Activated naive CD4-positive, alpha-beta T cell treated with anti-CD3 and anti-CD28 coated beads, Interleukin-2, amount 50 U/mL, for 72 hours (primary cell): ENCODE measurements at regions not wholly inside any gene's neighbourhood (a gene's known extent, or its start where the extent isn't known, plus 50 kb on each side); places are given as distances from the start of the nearest gene placed in this dataset.
"Not testable (repeated sequence)": the region's sequence is repeated elsewhere in the genome, so short reads cannot be mapped to it uniquely, and the experiment has no call there.

Experiments
- ATAC-seq, 2 donors: fragments of 150-1000 bp; cut with Tn5 transposase; 2 replicates each; pipeline ENCODE4 v1.10.0; 2021; ENCODE audit warnings: mild to moderate bottlenecking in 2 of 2, moderate library complexity in 2 of 2
- DNase-seq, 2 donors: peaks; one replicate each; pipeline ENCODE4 v3.0.0; 2021 to 2022; ENCODE audit warnings: low spot score in 2 of 2
- H3K27ac Mint-ChIP-seq, 2 donors: one replicate each; pipeline ENCODE4 v1.8.0; 2022; ENCODE audit warnings: mild to moderate bottlenecking in 2 of 2, mixed read lengths in 2 of 2
- H3K36me3 Mint-ChIP-seq, 2 donors: one replicate each; pipeline ENCODE4 v1.8.0; 2022; ENCODE audit warnings: mixed read lengths in 2 of 2
- H3K9me3 Mint-ChIP-seq, 2 donors: one replicate each; pipeline ENCODE4 v1.8.0; 2022; ENCODE audit warnings: mixed read lengths in 2 of 2

DNA sequence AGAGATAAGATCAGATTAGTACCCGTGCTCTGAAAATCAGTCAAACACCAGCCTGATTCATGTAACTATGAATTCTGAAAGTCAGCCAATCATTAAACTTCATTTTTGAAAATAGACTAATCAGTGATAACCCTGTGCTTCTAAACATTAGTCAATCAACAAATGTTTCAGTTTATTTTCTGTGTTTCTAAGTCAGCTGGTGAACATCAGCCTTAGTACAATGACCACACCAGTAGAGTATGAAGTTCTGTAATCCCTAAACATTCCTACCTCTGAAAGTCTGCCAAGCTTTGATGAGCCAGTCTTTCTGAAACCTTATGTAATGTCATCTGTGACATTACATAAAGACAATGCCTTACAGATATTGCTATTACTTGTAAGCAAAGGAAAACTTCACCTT lies 807.4 kb upstream of the CRIM1 start:
- Mint-ChIP-seq H3K36me3 (no peaks in the 10 kb centered on the region), H3K9me3 (no peaks in the 10 kb centered on the region), H3K27ac (no peak overlapping the region)
- DNase-seq: no peak
- no peak for ATAC-seq

DNA sequence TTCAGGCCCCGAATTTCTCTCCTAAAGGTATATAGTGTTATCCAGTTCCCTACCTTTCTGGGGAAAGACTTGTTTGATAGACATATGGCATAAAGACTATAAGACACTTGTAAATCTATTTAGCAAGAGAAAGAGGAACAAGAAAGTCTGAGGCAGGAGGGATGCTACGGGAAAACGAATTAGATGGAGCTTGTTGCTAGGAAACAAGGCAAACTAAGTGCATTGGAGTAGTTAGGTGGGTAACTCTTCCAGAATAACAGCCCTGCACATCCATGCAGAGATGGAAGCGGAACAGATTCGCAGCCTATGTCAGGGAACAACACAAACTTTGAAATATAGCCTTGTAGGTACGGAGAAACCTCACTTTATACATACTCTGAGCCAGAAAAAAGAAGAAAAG lies 810.3 kb upstream of the CRIM1 start:
- DNase-seq (no peak), ATAC-seq (no peak)
- Mint-ChIP-seq H3K27ac (no peak overlapping the region), H3K9me3 (peaks cover 0 to 3% of the 10 kb centered on the region in 2 donors), H3K36me3 (no peaks in the 10 kb centered on the region)

DNA sequence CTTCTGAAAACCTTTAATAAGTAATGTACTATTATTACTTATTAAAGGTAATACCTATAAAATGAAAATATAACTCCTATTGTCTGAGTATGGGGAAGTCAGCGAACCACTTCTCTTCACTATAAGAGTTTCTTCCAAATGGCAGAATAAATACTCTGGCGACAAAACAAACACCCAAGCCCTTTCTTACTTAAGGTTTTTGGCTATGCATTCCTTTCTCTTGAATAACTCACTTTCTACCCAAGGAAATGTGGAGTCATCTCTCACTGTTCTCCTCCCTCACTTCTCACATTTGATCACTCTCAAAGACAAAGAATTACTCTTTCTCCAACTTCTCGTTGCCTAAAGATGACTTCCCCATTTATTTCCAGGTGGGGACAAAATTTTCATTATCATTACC lies 816.8 kb upstream of the CRIM1 start:
- H3K27ac Mint-ChIP-seq: no peak overlapping the region
- DNase-seq: no peak
- no peaks in the 10 kb centered on the region for H3K36me3 Mint-ChIP-seq
- peaks cover 3 to 4% of the 10 kb centered on the region in 2 donors for H3K9me3 Mint-ChIP-seq
- ATAC-seq: no peak

DNA sequence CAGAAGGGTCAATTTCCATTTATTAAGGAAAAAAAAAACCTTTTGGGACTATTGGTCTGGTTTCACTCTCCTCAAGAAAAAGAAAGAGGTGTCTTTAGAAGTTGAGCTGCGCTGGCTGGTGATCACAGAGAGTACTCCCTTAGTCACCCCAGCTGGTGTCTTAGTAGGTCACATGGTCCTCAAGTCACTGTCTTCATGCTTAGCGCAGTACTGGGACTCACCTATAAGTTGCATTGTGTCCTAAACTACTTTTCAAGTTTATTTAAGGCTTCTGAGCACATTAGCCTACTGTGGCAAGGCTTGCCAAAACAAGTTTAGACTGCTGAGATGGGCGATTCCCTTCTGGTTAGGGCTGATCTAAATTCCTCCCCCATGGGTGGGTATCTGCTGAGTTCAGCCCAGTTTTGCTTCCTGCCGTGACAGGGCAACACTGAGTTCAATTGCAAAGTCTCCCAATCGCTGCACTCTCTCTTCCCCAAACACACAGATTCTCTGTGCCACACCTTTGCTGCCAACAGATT lies 824.9 kb upstream of the CRIM1 start:
- no peak overlapping the region for H3K27ac Mint-ChIP-seq
- ATAC-seq (no peak), DNase-seq (no peak)
- H3K9me3 Mint-ChIP-seq: peaks cover 9 to 11% of the 10 kb centered on the region in 2 donors
- H3K36me3 Mint-ChIP-seq: peaks cover 0 to 6% of the 10 kb centered on the region in 2 donors

DNA sequence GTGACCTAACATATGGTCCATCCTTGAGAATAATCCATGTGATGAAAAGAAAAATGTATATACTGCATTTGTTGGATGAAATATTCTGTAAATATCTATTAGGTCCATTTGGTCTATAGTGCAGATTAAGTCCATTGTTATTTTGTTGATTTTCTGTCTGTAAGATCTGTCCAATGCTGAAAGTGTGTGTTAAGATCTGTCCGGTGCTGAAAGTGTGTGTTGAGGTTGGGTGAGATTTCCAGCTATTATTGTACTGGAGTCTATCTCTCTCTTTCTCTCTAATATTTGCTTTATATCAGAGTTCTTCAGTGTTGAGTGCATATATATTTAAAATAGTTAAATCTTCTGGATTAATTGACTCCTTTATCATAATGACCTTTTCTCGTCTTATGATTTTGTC lies 828.8 kb upstream of the CRIM1 start:
- DNase-seq (no peak), ATAC-seq (no peak)
- H3K36me3 Mint-ChIP-seq: peaks cover 0 to 6% of the 10 kb centered on the region in 2 donors
- H3K9me3 Mint-ChIP-seq: peaks cover 9 to 29% of the 10 kb centered on the region in 2 donors
- no peak overlapping the region for H3K27ac Mint-ChIP-seq

DNA sequence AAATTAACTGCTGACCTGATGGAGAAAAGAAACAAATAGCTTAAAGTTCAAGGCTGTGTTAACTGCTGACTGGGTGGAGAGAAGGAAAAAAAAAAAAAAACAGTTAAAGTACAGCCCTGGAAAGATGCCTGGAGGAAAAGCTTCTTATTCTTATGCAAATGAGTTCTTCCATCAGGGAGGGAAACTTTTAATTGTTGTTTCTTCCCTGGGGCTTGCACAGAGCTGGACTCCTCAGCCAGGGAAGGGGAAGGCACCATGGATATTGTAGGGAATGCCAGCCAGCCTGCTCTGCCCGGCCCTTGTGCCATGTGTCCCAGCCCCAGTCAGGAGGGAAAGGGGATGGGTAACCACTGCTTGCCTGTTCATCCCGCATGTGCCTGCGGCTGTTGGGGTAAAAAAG lies 833.1 kb upstream of the CRIM1 start:
- ATAC-seq (no peak), DNase-seq (no peak)
- Mint-ChIP-seq H3K9me3 (peaks cover 7 to 30% of the 10 kb centered on the region in 2 donors), H3K27ac (no peak overlapping the region), H3K36me3 (no peaks in the 10 kb centered on the region)

DNA sequence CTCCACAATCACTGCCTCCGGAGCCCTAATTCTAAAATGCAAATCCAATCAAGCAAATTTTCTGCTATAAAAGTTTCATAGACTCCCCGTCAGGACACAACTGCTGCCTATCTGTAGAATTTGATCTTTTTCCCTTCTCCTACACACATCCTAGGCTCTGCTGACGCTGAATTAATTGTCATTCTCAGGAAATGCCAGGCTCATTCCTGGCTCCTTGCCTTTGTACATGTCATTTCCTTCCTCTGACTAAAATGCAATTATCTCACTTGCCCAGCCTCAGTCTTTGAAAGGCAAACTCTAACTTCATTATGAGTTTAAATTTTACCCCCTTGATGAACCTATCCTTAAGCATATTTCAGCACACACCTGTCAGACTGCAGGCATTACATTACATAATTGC lies 844.9 kb upstream of the CRIM1 start:
- H3K36me3 Mint-ChIP-seq: peaks cover 0 to 7% of the 10 kb centered on the region in 2 donors
- H3K9me3 Mint-ChIP-seq: peaks cover 14 to 18% of the 10 kb centered on the region in 2 donors
- ATAC-seq (no peak), DNase-seq (no peak)
- no peak overlapping the region for H3K27ac Mint-ChIP-seq

DNA sequence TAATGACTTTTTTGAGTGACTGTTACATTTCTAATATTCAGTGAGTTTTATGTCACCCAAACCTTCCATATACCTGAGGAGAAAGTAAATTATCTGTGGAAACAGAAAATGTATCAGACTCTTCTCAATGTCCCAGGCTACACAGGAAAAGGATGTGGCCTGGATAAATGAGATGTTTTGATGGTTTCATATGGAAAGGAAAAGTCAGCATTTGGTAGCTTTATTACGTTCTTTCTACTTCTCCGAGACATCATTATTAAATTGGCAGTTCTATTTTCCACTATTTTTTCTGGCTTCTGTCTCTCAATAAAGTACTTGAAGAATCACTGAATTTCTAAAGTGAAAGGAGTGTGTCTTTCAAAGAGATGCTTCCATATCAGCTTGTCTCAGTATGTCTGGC lies 847.0 kb upstream of the CRIM1 start:
- Mint-ChIP-seq H3K27ac (no peak overlapping the region), H3K9me3 (peaks cover 7% of the 10 kb centered on the region in 2 donors), H3K36me3 (peaks cover 0 to 5% of the 10 kb centered on the region in 2 donors)
- DNase-seq (no peak), ATAC-seq (no peak)

DNA sequence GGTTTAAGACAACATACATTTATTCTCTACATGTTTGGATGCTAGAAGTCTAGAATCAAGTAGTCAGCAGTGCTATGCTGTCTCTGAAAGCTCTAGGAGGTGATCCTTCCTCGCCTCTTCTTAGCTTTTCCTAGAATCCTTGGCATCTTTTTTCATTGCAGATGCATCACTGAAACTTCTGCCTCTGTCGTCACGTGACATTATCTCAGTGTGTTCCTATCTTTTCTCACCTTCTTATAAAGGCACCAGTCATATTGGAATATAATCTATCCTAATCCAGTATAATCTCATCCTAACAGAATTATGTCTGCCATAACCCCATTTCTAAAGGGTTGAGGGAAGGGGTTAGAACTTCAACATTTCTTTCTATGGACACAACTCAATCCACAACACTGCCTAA lies 851.2 kb upstream of the CRIM1 start:
- DNase-seq (no peak), ATAC-seq (no peak)
- Mint-ChIP-seq H3K27ac (no peak overlapping the region), H3K9me3 (no peaks in the 10 kb centered on the region), H3K36me3 (no peaks in the 10 kb centered on the region)

DNA sequence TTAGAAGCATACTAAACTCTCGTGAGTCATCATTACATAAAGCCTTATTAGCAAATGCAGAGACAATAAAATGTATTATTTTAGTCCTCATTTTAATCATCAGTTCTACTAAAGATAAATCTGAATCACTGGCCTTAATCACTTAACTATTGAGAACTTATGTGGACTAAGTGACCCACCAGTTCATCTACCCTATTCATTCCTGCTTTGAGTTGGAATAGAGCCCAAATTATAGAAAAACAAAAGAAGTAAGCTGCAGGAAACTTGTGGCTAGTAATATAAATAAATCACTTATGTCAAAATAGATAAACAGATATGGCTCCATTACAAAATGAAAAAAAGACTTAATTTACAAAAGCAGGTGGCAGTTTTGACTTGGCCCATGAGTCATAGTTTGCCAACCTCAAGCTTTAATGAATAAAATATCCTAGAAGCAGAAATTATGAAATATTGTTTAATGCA lies 851.8 kb upstream of the CRIM1 start:
- DNase-seq: no peak
- H3K36me3 Mint-ChIP-seq: no peaks in the 10 kb centered on the region
- no peak overlapping the region for H3K27ac Mint-ChIP-seq
- ATAC-seq: no peak
- H3K9me3 Mint-ChIP-seq: peaks cover 0 to 4% of the 10 kb centered on the region in 2 donors

DNA sequence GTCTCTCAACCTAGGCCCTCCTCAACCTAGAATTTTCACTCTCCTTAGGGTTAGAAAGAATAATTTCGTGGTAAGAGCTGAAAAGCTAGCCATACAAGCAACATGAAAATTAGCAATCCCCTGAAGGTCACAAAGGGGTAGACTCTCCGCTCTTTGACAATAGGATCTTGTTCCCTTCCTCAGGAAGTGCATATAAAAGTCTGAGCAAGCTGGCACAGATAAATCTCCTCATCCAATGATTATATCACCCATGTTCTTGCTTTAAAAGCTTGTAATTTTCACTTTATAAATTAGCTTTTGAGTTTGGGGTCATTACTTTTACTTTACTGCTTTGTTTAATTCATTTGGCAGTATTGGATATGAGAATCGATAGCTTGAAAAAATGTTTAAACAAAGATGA lies 852.3 kb upstream of the CRIM1 start:
- ATAC-seq: no peak
- Mint-ChIP-seq H3K27ac (no peak overlapping the region), H3K9me3 (peaks cover 0 to 5% of the 10 kb centered on the region in 2 donors), H3K36me3 (no peaks in the 10 kb centered on the region)
- no peak for DNase-seq

DNA sequence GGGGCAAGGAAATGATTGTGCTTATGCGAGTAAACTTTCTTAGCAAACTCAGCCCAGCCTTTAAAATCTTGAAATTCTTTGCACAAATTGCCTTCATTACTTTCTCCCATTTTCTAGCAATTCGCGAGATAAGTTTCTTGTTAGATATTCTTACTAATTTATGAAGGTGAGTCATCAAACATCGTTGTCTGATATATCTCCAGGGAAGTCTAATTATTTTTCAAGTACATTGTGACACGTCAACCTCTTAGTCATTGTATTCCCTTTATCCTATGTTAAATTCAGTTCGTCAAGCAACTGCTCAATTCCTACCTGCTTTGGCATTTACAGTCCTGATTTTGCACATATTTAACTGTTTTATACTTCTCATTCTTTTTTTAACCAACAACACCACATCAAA lies 854.5 kb upstream of the CRIM1 start:
- DNase-seq: no peak
- H3K27ac Mint-ChIP-seq: no peak overlapping the region
- H3K36me3 Mint-ChIP-seq: no peaks in the 10 kb centered on the region
- no peak for ATAC-seq
- H3K9me3 Mint-ChIP-seq: peaks cover 0 to 5% of the 10 kb centered on the region in 2 donors

DNA sequence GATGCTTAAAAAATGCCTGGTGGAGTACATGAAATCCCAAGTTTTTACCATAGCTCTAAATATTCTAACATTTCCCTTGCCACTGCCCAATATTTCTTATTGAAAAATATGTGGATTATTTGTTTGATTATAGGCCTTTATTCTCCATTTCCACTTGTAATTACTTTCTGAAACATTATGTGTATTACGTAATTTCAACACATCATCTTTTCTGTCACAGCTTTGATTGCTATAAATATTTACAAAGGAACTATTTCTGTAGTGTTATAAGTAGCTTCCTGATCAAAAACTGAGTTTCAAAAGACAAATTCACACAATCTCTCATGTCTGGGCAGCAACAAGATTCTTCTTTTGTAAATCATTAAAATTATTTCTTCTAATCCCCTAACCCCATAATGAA lies 859.6 kb upstream of the CRIM1 start:
- DNase-seq (no peak), ATAC-seq (no peak)
- Mint-ChIP-seq H3K36me3 (no peaks in the 10 kb centered on the region), H3K27ac (no peak overlapping the region), H3K9me3 (peaks cover 0 to 11% of the 10 kb centered on the region in 2 donors)

DNA sequence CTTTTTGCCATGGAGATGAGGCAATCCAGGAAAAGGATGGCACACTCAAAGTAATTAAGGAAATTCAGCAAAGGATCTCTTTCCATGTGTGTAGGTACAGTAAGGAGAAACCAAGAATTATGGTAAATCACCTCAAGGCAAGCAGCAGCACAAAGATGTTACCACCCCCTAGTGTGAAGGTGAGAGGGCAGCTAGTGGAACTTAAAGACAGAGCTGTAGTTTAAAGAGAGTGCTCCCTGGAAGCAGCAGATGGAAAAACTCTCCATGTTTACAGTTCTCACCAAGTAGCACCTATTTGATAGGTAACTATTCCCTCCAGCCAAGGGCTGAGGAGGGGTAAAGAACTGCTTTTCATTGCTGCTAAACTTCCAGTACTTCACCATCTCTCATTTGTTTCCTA lies 860.4 kb upstream of the CRIM1 start:
- DNase-seq: no peak
- no peak for ATAC-seq
- no peak overlapping the region for H3K27ac Mint-ChIP-seq
- no peaks in the 10 kb centered on the region for H3K36me3 Mint-ChIP-seq
- peaks cover 0 to 11% of the 10 kb centered on the region in 2 donors for H3K9me3 Mint-ChIP-seq

DNA sequence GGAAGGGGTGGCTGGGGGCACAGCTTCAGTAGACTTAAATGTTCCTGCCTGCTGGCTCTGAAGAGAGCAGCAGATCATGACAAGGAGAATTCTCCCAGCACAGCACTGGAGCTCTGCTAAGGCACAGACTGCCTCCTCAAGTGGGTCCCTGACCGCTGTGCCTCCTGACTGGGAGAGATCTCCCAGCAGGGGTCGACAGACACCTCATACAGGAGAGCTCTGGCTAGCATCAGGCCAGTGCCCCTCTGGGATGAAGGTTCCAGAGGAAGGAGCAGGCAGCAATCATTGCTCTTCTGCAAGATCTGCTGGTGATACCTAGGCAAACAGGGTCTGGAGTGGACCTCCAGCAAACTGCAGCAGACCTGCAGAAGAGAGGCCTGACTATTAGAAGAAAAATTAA lies 877.5 kb upstream of the CRIM1 start:
- not testable (repeated sequence) for H3K27ac Mint-ChIP-seq, DNase-seq, H3K36me3 Mint-ChIP-seq, ATAC-seq
- H3K9me3 Mint-ChIP-seq: peaks cover 21 to 26% of the 10 kb centered on the region in 2 donors

DNA sequence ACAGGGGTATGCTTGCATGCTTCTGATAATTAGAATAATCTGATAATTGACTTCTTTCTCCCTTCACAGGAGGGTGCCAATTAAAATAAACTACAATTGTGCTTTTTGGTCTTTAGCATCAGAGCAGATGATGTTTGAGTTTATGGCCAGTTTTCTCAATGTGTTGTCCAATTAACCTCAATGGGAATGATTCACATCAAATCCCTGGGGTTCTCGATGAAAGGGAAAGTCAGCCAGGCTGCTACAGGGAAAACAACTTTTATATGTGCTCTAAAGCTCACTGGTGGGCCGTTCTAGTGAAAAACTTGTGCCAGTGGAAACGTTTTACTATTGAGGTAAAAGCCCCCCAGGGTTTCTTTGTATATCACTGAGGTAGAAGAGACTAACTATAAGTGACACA lies 887.3 kb upstream of the CRIM1 start:
- no peak overlapping the region for H3K27ac Mint-ChIP-seq
- H3K9me3 Mint-ChIP-seq: peaks cover 0 to 6% of the 10 kb centered on the region in 2 donors
- no peak for DNase-seq
- no peak for ATAC-seq
- no peaks in the 10 kb centered on the region for H3K36me3 Mint-ChIP-seq

DNA sequence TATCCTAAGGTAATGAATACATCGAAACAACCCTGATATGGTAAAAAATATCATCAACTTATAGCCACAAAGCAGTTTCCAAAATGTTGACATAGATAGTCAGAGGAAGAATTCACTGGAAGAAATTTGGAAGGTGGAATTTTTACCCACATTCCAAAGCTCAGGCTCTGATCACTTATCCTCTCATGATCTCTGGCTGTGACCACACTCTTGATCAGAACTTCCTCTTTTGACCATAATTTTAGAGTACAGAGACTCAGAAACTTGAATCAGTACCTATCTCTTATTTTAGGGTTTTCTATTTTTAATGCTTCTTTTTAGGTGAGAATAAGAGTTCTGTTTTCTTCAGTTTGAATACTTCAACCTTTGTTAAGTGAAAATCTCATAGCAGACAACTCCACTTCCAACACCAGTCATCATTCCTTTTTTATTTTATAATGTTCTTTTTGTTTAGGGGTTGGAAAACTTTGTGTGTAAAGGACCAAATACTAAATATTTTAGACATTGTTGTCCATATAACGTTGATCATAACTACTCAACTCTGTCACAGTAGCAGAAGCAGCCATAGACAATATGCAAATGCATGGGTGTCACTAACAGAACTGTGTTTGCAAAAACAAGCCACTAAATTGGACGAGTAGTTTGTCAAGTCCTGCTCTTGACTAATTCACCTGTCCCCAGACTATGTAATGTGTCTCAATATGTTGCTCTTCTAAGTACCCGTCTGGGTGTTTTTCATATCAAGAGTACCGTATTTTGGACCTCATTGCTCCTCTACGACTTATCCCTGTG lies 891.6 kb upstream of the CRIM1 start:
- DNase-seq: no peak
- no peak overlapping the region for H3K27ac Mint-ChIP-seq
- ATAC-seq: no peak
- no peaks in the 10 kb centered on the region for H3K9me3 Mint-ChIP-seq
- H3K36me3 Mint-ChIP-seq: no peaks in the 10 kb centered on the region
